Suprapubic skin (tissue), 4 donors: ENCODE measurements at regions not wholly inside any gene's neighbourhood (a gene's known extent, or its start where the extent isn't known, plus 50 kb on each side); places are given as distances from the start of the nearest gene placed in this dataset.

Experiments
- DNase-seq, 2 donors: peaks; one replicate each; pipeline ENCODE4 v3.0.0-alpha.2; 2019; ENCODE audit warnings: low spot score in 2 of 2
- H3K27ac ChIP-seq: fragments of 200-600 bp; sonication (generic); one replicate; pipeline ENCODE4 v1.5.1; 2019
- H3K27me3 ChIP-seq: fragments of 200-600 bp; sonication (generic); one replicate; pipeline ENCODE4 v1.5.1; 2019
- H3K36me3 ChIP-seq: fragments of 200-600 bp; sonication (generic); one replicate; pipeline ENCODE4 v1.5.1; 2019
- H3K4me1 ChIP-seq: fragments of 200-600 bp; sonication (generic); one replicate; pipeline ENCODE4 v1.5.1; 2019
- H3K4me3 ChIP-seq: fragments of 200-600 bp; sonication (generic); one replicate; pipeline ENCODE4 v1.5.1; 2019; ENCODE audit warnings: mild to moderate bottlenecking
- H3K9me3 ChIP-seq: fragments of 200-600 bp; sonication (generic); one replicate; pipeline ENCODE4 v1.5.1; 2019
- EP300 ChIP-seq: sonication (generic); formaldehyde crosslinking; IDR thresholded peaks from one replicate; pipeline ENCODE4 v1.6.1; 2017; ENCODE audit warnings: antibody characterized with exemption
- POLR2A ChIP-seq, 2 donors: fragments of 450-650 bp; IDR thresholded peaks; one replicate each; pipeline ENCODE4 v1.6.1; 2017; ENCODE audit warnings: antibody characterized with exemption in 2 of 2, mild to moderate bottlenecking in 2 of 2, moderate library complexity in 2 of 2
- POLR2AphosphoS5 ChIP-seq, 3 donors: sonication (generic); formaldehyde crosslinking; IDR thresholded peaks; one replicate each; pipeline ENCODE4 v1.6.1; 2017; ENCODE audit warnings: antibody characterized with exemption in 3 of 3
- WGBS: methylation state at CpG from one replicate; pipeline ENCODE4 v1.1.5; 2018; 5-methylcytosine and 5-hydroxymethylcytosine counted together
- TF ChIP-seq, protein P1 (sequence below), 2 donors: fragments of 200-600 bp in 1 of 2; fragments of 450-650 bp in 1 of 2; sonication (generic) in 1 of 2; IDR thresholded peaks; one replicate each; pipeline ENCODE4 v1.5.1; 2016 to 2019; ENCODE audit warnings: antibody characterized with exemption in 2 of 2, mild to moderate bottlenecking in 1 of 2, moderate library complexity in 1 of 2

DNA sequence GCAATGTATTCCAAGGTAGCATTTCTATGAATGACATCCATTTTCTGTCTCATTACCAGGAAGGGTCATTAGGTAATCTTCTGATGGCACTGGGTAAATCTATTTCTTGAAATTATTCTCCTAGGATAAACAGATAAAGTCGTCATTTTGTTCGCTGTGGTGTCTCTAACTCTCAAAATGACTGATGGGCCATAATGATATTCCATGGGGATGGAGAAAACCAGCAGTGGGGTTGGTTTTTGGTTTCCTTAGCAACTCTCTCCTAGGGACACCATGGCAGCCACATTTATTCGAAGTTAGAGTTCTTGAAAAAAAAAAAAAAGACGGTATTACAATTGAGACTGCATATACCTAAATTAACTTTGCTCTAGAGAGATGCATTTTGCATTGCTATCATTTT, 231.3 kb upstream of the SLCO3A1 start:
- H3K36me3 ChIP-seq: no peaks in the 10 kb centered on the region
- 86% methylated on average over 4 of the region's 4 CpGs for WGBS
- TF ChIP-seq, protein P1, sequence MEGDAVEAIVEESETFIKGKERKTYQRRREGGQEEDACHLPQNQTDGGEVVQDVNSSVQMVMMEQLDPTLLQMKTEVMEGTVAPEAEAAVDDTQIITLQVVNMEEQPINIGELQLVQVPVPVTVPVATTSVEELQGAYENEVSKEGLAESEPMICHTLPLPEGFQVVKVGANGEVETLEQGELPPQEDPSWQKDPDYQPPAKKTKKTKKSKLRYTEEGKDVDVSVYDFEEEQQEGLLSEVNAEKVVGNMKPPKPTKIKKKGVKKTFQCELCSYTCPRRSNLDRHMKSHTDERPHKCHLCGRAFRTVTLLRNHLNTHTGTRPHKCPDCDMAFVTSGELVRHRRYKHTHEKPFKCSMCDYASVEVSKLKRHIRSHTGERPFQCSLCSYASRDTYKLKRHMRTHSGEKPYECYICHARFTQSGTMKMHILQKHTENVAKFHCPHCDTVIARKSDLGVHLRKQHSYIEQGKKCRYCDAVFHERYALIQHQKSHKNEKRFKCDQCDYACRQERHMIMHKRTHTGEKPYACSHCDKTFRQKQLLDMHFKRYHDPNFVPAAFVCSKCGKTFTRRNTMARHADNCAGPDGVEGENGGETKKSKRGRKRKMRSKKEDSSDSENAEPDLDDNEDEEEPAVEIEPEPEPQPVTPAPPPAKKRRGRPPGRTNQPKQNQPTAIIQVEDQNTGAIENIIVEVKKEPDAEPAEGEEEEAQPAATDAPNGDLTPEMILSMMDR (IDR thresholded peaks at IDR 0.05): no peak
- TF ChIP-seq POLR2AphosphoS5 (IDR thresholded peaks at IDR 0.05) (no peak), POLR2A (IDR thresholded peaks at IDR 0.05) (no peak)
- no peaks in the 10 kb centered on the region for H3K4me1 ChIP-seq
- H3K9me3 ChIP-seq: no peaks in the 10 kb centered on the region
- no peak overlapping the region for H3K27ac ChIP-seq
- no peak overlapping the region for H3K4me3 ChIP-seq
- H3K27me3 ChIP-seq: peaks cover 15% of the 10 kb centered on the region
- no peak for DNase-seq

DNA sequence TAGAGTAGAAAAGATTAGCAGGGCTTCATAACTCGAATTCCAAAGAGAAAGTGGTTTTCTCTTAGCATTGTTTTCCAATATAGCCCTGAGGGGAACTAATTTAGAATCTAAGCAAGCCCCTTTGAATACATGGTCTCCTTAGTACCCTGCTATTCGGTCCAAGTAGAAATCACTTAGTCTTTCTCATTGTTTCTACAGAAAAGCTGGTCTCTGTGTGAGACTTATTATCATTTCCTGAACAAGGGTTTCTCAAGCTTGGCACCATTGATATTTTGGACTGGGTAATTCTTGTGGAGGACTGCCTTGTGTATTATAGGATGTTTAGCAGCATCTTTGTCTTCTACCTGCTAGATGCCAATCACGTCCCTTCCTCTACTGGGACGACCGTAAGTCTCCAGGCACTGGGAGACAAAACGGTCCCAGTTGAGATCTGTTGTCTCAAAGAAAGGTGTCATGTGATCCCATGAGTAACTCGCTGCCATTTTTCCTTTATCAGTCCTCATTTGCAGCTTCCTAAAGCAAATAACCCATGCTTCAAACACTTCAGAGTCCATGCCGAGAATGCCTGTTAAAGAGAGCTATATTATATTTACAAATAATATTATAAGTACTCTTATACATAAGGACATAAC, 230.7 kb upstream of the SLCO3A1 start:
- Histone ChIP-seq H3K27me3 (peaks cover 15% of the 10 kb centered on the region), H3K27ac (no peak overlapping the region), H3K36me3 (no peaks in the 10 kb centered on the region), H3K9me3 (no peaks in the 10 kb centered on the region), H3K4me3 (no peak overlapping the region), H3K4me1 (peaks cover 2% of the 10 kb centered on the region)
- DNase-seq: no peak
- no peak for TF ChIP-seq POLR2AphosphoS5 (IDR thresholded peaks at IDR 0.05)
- no peak for TF ChIP-seq POLR2A (IDR thresholded peaks at IDR 0.05)
- TF ChIP-seq, protein P1 (IDR thresholded peaks at IDR 0.05): no peak
- no peak for TF ChIP-seq EP300
- WGBS: 86% methylated on average over 8 of the region's 8 CpGs

DNA sequence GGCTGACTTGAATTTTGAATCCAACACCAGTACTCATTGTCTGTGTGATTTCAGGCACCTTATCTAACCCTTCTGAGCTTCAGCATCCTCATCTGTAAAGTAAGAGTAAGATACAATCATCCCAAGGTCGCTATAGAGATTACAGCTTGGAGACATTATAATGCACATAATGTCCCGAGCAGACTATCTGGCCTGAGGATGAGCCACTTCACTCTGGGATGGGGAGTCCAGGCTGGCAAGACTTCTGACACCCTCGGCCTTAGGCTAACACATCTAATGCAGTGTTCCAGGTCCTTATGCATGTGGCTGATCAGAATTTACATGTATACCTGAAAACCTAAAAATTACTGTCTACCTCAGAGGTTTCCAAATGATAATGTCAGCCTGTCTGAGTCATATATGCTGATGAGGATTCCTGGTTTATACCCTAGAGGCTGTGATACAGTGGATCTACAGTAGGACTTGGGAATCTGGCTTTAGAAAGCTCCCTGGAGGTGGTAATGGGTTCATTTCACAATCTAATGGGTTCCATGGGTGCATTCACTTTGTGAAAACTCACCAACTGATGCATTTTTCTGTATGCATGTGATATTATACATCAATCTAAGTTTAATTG, 229.0 kb upstream of the SLCO3A1 start:
- no peak for DNase-seq
- Histone ChIP-seq H3K27me3 (peaks cover 12% of the 10 kb centered on the region), H3K27ac (no peak overlapping the region), H3K9me3 (no peaks in the 10 kb centered on the region), H3K4me1 (peaks cover 9% of the 10 kb centered on the region), H3K36me3 (no peaks in the 10 kb centered on the region), H3K4me3 (no peak overlapping the region)
- 58% methylated on average over 3 of the region's 3 CpGs for WGBS
- TF ChIP-seq EP300: no peak
- TF ChIP-seq, protein P1 (IDR thresholded peaks at IDR 0.05): no peak
- TF ChIP-seq POLR2A (IDR thresholded peaks at IDR 0.05): no peak
- no peak for TF ChIP-seq POLR2AphosphoS5 (IDR thresholded peaks at IDR 0.05)

DNA sequence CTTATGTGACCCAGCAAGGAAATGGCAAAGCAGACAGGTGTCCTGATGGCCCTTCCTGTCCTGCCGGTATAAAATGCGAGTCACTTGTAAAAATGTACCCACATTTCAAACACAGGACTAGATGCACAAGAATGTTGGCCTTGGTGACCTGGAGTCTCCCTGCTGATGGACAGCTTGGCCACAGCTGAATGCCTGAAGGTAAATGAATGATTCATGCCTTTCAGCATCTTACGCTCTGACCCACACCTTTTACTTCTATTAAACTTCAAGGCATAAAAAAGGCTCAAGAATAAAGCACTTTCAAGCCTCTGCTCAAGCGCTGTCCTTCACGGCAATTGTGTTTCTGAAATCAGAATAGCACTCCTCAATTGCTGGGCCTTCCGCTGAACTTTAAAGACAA, 228.0 kb upstream of the SLCO3A1 start:
- TF ChIP-seq POLR2A (IDR thresholded peaks at IDR 0.05): no peak
- TF ChIP-seq EP300: no peak
- TF ChIP-seq, protein P1 (IDR thresholded peaks at IDR 0.05): no peak
- no peak for TF ChIP-seq POLR2AphosphoS5 (IDR thresholded peaks at IDR 0.05)
- no peak for DNase-seq
- peaks cover 7% of the 10 kb centered on the region for H3K27me3 ChIP-seq
- no peaks in the 10 kb centered on the region for H3K36me3 ChIP-seq
- no peak overlapping the region for H3K4me3 ChIP-seq
- peaks cover 9% of the 10 kb centered on the region for H3K4me1 ChIP-seq
- WGBS: 85% methylated on average over 6 of the region's 6 CpGs
- no peaks in the 10 kb centered on the region for H3K9me3 ChIP-seq
- no peak overlapping the region for H3K27ac ChIP-seq

DNA sequence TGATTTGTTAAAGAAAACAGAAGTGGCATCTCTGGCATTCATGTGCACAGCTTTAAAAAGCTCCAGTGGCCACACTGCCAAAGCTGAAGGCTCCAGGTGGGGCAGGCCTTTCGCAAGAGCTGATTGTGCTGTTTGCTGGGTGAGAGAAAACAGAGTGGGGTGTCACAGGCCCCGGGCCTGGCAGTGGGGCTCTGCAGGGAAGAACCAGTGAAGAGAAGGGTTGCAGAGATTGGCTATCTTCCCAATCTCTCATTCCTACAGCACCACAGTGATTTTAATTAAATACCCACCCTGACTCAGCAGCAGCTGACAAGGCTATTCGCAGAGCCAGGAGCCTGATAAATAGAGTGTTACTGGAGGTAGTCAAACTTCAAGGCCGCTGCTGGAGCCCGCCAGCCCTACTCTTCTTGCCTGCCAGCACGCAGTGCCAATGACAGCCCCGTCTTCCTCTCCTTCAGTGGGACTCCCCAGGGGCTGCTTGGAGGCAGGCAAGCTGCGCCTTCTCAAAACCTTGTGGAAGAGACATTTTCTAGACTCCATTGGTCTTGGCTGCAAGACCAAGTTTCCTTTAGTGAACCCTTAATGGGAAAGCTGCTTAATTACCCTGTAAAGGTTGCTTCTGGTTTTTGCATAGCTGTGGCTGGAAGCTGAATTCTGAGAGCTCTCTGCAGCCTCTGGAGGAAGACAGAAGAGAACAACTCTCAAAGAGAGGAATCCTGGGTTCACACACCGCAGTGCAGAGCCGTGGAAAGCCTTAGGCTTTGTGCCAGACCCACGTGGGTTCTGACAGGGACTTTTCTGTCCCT, 225.8 kb upstream of the SLCO3A1 start:
- Histone ChIP-seq H3K27me3 (no peaks in the 10 kb centered on the region), H3K4me1 (peaks cover 9% of the 10 kb centered on the region), H3K36me3 (no peaks in the 10 kb centered on the region), H3K9me3 (no peaks in the 10 kb centered on the region), H3K27ac (no peak overlapping the region), H3K4me3 (no peak overlapping the region)
- 51% methylated on average over 11 of the region's 11 CpGs for WGBS
- TF ChIP-seq POLR2AphosphoS5 (IDR thresholded peaks at IDR 0.05): no peak
- TF ChIP-seq, protein P1 (IDR thresholded peaks at IDR 0.05): no peak
- TF ChIP-seq POLR2A (IDR thresholded peaks at IDR 0.05): no peak
- TF ChIP-seq EP300: no peak
- DNase-seq: no peak
